ENCODE measurements at regions not wholly inside any gene's neighbourhood (a gene's known extent, or its start where the extent isn't known, plus 50 kb on each side); places are given as distances from the start of the nearest gene placed in this dataset.
"Not testable (repeated sequence)": the region's sequence is repeated elsewhere in the genome, so short reads cannot be mapped to it uniquely, and the experiment has no call there.

- no peak for DNase-seq
Observed at GRCh38 chr6:165770397-165771082, 107.5 kb upstream of the PDE10A start.

GRCh38 chr6:165769884-165770283 lies 106.8 kb upstream of the PDE10A start:
- DNase-seq, result no peak

GRCh38 chr6:165769401-165769800 lies 106.4 kb upstream of the PDE10A start:
- DNase-seq, result no peak

- no peak for DNase-seq
Observed at GRCh38 chr6:165768961-165769360, 105.9 kb upstream of the PDE10A start.

GRCh38 chr6:165767228-165767627 lies 104.2 kb upstream of the PDE10A start:
- DNase-seq, result no peak

GRCh38 chr6:165766457-165766856 lies 103.4 kb upstream of the PDE10A start:
- no peak for DNase-seq

- DNase-seq, result no peak
Observed at GRCh38 chr6:165766026-165766425, 103.0 kb upstream of the PDE10A start.

GRCh38 chr6:165765256-165765655 lies 102.2 kb upstream of the PDE10A start:
- not testable (repeated sequence) for DNase-seq

GRCh38 chr6:165762876-165763275 lies 99.8 kb upstream of the PDE10A start:
- DNase-seq, result no peak

GRCh38 chr6:165762125-165762524 lies 99.1 kb upstream of the PDE10A start:
- DNase-seq, result no peak

GRCh38 chr6:165760803-165761185 lies 97.8 kb upstream of the PDE10A start:
- no peak for DNase-seq

GRCh38 chr6:165760126-165760802 lies 97.2 kb upstream of the PDE10A start:
- no peak for DNase-seq

GRCh38 chr6:165758441-165758840 lies 95.4 kb upstream of the PDE10A start:
- no peak for DNase-seq

- DNase-seq, result no peak
Observed at GRCh38 chr6:165755583-165755982, 92.5 kb upstream of the PDE10A start.

- DNase-seq, result no peak
Observed at GRCh38 chr6:165753506-165753905, 90.5 kb upstream of the PDE10A start.

- DNase-seq, result no peak
Observed at GRCh38 chr6:165752451-165752850, 89.4 kb upstream of the PDE10A start.

GRCh38 chr6:165751486-165751885 lies 88.4 kb upstream of the PDE10A start:
- no peak for DNase-seq

GRCh38 chr6:165749163-165749562 lies 86.1 kb upstream of the PDE10A start:
- DNase-seq, result no peak

GRCh38 chr6:165748390-165748789 lies 85.3 kb upstream of the PDE10A start:
- no peak for DNase-seq

GRCh38 chr6:165747963-165748362 lies 84.9 kb upstream of the PDE10A start:
- DNase-seq, result no peak

GRCh38 chr6:165746331-165746730 lies 83.3 kb upstream of the PDE10A start:
- DNase-seq, result no peak

GRCh38 chr6:165745492-165745891 lies 82.5 kb upstream of the PDE10A start:
- DNase-seq, result no peak

- DNase-seq, result no peak
Observed at GRCh38 chr6:165744555-165745228, 81.7 kb upstream of the PDE10A start.

GRCh38 chr6:165743366-165743898 lies 80.4 kb upstream of the PDE10A start:
- DNase-seq, result no peak

All from GF-D8 (cell line).